Calu3 (cell line): ENCODE measurements at regions not wholly inside any gene's neighbourhood (a gene's known extent, or its start where the extent isn't known, plus 50 kb on each side); places are given as distances from the start of the nearest gene placed in this dataset.
A peak's percentile ranks its signal among the peaks of the same experiment; 100 is the strongest.
"Not testable (repeated sequence)": the region's sequence is repeated elsewhere in the genome, so short reads cannot be mapped to it uniquely, and the experiment has no call there.

Experiments used
- BruUV-seq: library from RNA; stranded (reverse); fragments of 400-500 nt; replicated peaks from 2 replicates; lab custom pipeline; 2021; lab: Mats Ljungman, UMichigan
- CTCF ChIA-PET: fragments of 300-600 bp; sonication (Branson Sonifier 250); formaldehyde crosslinking; loops from one replicate; lab custom pipeline; 2022; ENCODE audit warnings: antibody characterized with exemption; lab: Charles Lee
- DNase-seq: peaks from one replicate; pipeline ENCODE4 v3.0.0; 2022
- H3K27ac Mint-ChIP-seq: one replicate; pipeline ENCODE4 v1.8.0; 2022; ENCODE audit warnings: mixed read lengths; ENCODE audit not compliant: unreplicated experiment
- H3K27me3 Mint-ChIP-seq: one replicate; pipeline ENCODE4 v1.8.0; 2022; ENCODE audit warnings: mixed read lengths; ENCODE audit not compliant: unreplicated experiment
- H3K36me3 Mint-ChIP-seq: one replicate; pipeline ENCODE4 v1.8.0; 2022; ENCODE audit warnings: mild to moderate bottlenecking, moderate library complexity, mixed read lengths; ENCODE audit not compliant: insufficient read depth, unreplicated experiment
- H3K4me1 Mint-ChIP-seq: one replicate; pipeline ENCODE4 v1.8.0; 2022; ENCODE audit warnings: mild to moderate bottlenecking, low read depth, mixed read lengths; ENCODE audit not compliant: unreplicated experiment
- H3K4me3 Mint-ChIP-seq: one replicate; pipeline ENCODE4 v1.8.0; 2022; ENCODE audit warnings: mild to moderate bottlenecking, low read depth, moderate library complexity, mixed read lengths; ENCODE audit not compliant: unreplicated experiment
- H3K9me3 Mint-ChIP-seq: one replicate; pipeline ENCODE4 v1.8.0; 2022; ENCODE audit warnings: low read depth, mixed read lengths; ENCODE audit not compliant: unreplicated experiment
- intact Hi-C: fragments of 100-400 bp; cut with micrococcal nuclease; formaldehyde crosslinking; loops from one replicate; pipeline ENCODE4 v1.10.0; 2022; ENCODE audit not compliant: unreplicated experiment
- TF ChIP-seq, protein P1 (sequence below): fragments of 200-600 bp; IDR thresholded peaks from one replicate; pipeline ENCODE4 v1.8.0; 2022; ENCODE audit warnings: antibody characterized with exemption; ENCODE audit not compliant: unreplicated experiment

DNA sequence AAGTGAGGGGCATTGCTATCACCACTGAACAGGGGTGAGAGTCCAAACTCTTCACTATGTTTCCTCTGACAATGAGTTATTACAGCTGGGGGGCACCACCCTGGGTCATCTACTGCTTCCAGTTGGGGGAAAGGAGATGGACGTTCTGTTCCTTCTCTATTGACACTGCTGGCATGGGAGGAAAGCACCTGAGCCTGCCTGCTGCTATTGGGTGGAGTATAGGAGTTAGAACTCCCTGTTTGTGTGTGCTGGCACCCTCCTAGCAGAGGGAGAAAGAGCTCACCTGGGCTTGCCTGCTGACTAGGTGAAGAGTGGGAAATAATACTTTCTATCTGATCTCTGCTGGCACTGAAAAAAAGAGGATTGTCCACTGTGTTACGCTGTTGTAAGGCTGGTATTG is 163.8 kb downstream of the MSN start:
- H3K36me3 Mint-ChIP-seq, result no peaks in the 10 kb centered on the region

DNA sequence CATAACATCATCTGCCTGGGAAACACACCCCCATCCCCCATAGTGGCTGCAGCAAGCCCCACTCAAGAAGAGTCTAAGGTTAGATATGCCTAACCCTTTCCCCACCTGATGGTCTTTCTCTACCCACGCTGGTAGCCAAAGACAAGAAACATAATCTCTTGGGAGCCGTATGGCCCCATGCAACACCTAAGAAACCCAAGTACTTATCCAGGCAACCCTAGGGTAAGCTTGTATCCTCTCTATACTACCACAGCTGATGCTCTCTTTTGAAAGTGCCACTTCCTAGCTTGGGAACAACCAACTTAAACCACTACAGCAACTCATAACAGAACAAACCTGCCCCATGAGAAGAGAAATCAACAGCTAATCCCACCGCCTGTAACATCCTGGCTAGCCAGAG is 161.1 kb downstream of the MSN start:
- no peak overlapping the region for H3K4me3 Mint-ChIP-seq
- H3K27ac Mint-ChIP-seq, result no peak overlapping the region
- CTCF ChIA-PET, result no interaction called here
- intact Hi-C loops, result loop anchor here (10.0 kb wide), 1 partner anchor 124 kb away; no protein-coding TSS in a partner anchor
- H3K4me1 Mint-ChIP-seq, result no peaks in the 10 kb centered on the region
- no peaks in the 10 kb centered on the region for H3K27me3 Mint-ChIP-seq
- BruUV-seq, result no TSS peak
- TF ChIP-seq, protein P1, sequence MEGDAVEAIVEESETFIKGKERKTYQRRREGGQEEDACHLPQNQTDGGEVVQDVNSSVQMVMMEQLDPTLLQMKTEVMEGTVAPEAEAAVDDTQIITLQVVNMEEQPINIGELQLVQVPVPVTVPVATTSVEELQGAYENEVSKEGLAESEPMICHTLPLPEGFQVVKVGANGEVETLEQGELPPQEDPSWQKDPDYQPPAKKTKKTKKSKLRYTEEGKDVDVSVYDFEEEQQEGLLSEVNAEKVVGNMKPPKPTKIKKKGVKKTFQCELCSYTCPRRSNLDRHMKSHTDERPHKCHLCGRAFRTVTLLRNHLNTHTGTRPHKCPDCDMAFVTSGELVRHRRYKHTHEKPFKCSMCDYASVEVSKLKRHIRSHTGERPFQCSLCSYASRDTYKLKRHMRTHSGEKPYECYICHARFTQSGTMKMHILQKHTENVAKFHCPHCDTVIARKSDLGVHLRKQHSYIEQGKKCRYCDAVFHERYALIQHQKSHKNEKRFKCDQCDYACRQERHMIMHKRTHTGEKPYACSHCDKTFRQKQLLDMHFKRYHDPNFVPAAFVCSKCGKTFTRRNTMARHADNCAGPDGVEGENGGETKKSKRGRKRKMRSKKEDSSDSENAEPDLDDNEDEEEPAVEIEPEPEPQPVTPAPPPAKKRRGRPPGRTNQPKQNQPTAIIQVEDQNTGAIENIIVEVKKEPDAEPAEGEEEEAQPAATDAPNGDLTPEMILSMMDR, result no peak
- H3K36me3 Mint-ChIP-seq, result no peaks in the 10 kb centered on the region
- H3K9me3 Mint-ChIP-seq, result no peaks in the 10 kb centered on the region
- DNase-seq, result no peak

More for the DNA sequence above, 163.8 kb downstream of the MSN start:
- no peak overlapping the region for H3K27ac Mint-ChIP-seq
- no peak for DNase-seq
- no peak overlapping the region for H3K4me3 Mint-ChIP-seq
- no peaks in the 10 kb centered on the region for H3K4me1 Mint-ChIP-seq
- CTCF ChIA-PET, result no interaction called here
- TF ChIP-seq, protein P1, result no peak
- H3K27me3 Mint-ChIP-seq, result no peaks in the 10 kb centered on the region
- BruUV-seq, result no TSS peak
- no peaks in the 10 kb centered on the region for H3K9me3 Mint-ChIP-seq
- intact Hi-C loops, result no loop called here

DNA sequence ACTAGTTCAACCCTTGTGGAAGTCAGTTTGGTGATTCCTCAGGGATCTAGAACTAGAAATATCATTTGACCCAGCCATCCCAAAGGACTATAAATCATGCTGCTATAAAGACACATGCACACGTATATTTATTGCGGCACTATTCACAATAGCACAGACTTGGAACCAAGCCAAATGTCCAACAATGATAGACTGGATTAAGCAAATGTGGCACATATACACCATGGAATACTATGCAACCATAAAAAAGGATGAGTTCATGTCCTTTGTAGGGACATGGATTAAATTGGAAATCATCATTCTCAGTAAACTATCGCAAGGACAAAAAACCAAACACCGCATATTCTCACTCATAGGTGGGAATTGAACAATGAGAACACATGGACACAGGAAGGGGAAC is 157.8 kb downstream of the MSN start:
- H3K9me3 Mint-ChIP-seq, H3K27ac Mint-ChIP-seq, BruUV-seq, DNase-seq, H3K36me3 Mint-ChIP-seq, H3K4me1 Mint-ChIP-seq, H3K4me3 Mint-ChIP-seq, CTCF ChIA-PET, H3K27me3 Mint-ChIP-seq: not testable (repeated sequence)
- intact Hi-C loops, result loop anchor here (10.0 kb wide), 1 partner anchor 120 kb away; no protein-coding TSS in a partner anchor

DNA sequence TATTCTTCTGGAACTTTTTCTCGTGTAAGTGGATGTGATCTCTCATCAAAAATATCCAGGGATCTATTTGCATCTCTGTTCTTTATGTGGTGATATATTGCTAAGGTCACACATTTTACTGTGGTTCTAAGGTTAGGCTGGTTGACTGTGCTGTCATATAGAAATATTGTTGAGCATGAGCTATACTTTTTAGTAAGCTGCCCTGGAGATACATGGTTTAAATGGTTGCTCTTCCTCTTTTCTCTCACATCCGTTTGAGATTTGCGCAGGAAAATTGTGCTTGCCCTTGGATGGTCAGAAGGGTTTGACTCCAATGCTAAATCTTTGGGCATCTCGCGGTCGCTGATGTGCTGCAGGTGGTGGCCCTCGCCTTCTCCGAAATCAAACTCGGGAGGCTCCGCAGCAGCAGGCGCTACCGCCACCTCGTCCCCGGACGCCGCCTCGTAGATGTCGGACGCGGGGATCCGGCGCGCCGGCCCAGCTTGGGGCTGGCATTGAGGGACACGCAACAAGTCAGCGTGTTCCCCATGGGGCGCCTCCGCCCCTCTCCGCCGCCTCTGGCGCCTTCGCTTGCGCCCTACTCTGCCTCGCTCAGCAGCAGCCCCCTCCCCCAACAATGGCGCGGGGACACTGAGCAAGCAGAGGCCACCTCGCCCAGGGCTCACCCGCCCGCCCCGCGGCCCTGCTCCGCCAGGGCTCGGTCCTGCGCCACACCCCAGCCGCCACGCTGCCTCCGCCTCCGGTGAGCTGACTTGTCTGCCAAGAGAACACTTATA is 154.5 kb downstream of the MSN start:
- Mint-ChIP-seq H3K4me1 (no peaks in the 10 kb centered on the region), H3K9me3 (no peaks in the 10 kb centered on the region), H3K27ac (no peak overlapping the region), H3K36me3 (no peaks in the 10 kb centered on the region), H3K4me3 (peak overlapping the region; percentile 66), H3K27me3 (no peaks in the 10 kb centered on the region)
- intact Hi-C loops, result loop anchor here (10.0 kb wide), 1 partner anchor 117 kb away; no protein-coding TSS in a partner anchor
- CTCF ChIA-PET, result no interaction called here
- TF ChIP-seq, protein P1, result no peak
- no TSS peak for BruUV-seq
- peak; percentile 56 for DNase-seq

DNA sequence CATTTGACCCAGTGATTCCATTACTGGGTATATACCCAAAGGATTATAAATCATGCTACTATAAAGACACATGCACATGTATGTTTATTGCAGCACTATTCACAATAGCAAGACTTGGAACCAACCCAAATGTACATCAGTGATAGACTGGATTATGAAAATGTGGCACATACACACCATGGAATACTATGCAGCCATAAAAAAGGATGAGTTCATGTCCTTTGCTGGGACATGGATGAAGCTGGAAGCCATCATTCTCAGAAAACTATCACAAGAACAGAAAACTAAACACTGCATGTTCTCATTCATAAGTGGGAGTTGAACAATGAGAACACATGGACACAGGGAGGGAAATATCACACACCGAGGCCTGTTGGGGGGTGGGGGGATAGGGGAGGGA is 152.5 kb downstream of the MSN start:
- DNase-seq, H3K36me3 Mint-ChIP-seq: not testable (repeated sequence)
- intact Hi-C loops, result loop anchor here (10.0 kb wide), 1 partner anchor 115 kb away; no protein-coding TSS in a partner anchor

More for the DNA sequence above, 152.5 kb downstream of the MSN start:
- H3K27ac Mint-ChIP-seq, CTCF ChIA-PET, BruUV-seq, H3K9me3 Mint-ChIP-seq, H3K4me1 Mint-ChIP-seq, H3K4me3 Mint-ChIP-seq: not testable (repeated sequence)
- peaks cover 16% of the 10 kb centered on the region for H3K27me3 Mint-ChIP-seq
